HG03103 (cell line): ENCODE measurements at regions not wholly inside any gene's neighbourhood (a gene's known extent, or its start where the extent isn't known, plus 50 kb on each side); places are given as distances from the start of the nearest gene placed in this dataset.
"Not testable (repeated sequence)": the region's sequence is repeated elsewhere in the genome, so short reads cannot be mapped to it uniquely, and the experiment has no call there.

Source experiments
- ATAC-seq: cut with Tn5 transposase; IDR thresholded peaks from one replicate; pipeline ENCODE4 v1.9.1; 2021; ENCODE audit warnings: low read depth; ENCODE audit not compliant: unreplicated experiment

DNA sequence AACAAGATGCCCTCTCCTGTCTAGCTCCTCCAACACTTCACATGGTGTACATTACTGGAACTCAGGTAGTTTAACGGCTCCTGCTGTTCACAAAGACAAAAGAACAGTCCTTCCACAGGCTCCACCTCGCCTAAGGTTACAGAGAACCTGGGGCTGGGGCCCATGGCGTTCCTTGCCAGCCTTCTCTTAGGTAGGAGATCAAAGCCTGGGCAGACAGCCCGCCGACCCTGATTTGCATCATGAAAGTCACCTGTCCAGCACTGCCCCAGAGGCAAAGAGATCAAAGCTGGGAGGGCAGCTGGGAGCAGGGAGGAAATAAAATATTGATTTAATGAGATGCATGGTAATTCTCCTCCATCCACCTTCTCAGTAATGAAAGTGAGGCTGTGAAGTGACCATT is 115.0 kb upstream of the SLIT3 start:
- no peak for ATAC-seq

DNA sequence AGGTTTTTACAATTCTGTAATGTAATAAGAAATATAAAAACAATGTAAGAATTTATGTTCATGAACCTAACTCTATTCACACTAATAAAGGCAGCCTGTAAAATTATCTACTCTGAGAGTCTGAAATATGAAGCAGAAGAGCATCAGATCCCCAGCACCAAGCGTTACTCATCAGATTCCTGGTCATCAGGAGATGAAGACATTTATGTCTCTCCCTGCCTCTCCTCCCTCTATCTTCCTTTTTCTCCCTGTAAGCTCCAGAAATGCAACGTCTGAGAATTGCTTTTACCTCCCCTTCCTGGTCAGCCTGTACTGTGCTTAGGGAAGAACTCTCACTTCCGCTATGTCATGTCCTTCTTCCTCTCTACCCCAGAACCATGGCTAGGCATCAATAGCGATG is 114.4 kb upstream of the SLIT3 start:
- ATAC-seq: no peak

DNA sequence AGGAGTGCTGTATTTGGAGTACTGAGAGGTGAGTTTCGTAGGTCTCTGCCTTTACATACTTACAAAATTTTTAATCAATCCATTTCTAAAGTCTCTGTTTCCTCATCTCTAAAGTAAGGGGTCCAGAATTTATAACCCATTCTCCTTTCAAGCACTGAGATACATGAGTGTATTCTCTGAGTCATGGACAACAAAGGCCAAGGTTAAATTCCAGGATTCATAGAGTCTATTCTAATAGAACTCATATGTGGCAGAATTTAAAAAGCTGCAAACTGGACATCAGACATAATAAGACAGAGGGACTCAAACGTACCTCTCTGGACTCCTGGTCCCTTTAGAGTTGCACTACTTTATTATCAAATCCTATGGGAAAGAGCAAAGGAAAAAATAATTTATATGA is 112.5 kb upstream of the SLIT3 start:
- no peak for ATAC-seq

DNA sequence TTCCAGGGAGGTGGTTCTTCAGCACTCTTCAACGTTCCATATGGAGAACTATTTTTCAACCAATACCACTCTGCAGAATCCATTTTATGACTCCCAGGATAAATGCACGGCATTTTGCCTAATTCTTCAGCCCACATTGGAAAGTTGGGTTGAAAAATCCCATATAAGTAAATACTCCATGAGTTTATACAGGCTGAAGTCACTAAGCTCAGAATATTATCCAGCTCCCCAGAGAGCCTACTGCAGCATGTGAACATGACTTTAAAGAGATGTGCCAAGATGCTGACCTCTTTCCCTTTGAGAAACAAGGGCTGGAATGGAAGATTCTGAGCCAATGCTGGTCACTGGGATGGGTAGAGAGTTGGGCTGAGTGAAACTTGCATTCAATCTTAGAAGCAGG is 111.9 kb upstream of the SLIT3 start:
- ATAC-seq: no peak

DNA sequence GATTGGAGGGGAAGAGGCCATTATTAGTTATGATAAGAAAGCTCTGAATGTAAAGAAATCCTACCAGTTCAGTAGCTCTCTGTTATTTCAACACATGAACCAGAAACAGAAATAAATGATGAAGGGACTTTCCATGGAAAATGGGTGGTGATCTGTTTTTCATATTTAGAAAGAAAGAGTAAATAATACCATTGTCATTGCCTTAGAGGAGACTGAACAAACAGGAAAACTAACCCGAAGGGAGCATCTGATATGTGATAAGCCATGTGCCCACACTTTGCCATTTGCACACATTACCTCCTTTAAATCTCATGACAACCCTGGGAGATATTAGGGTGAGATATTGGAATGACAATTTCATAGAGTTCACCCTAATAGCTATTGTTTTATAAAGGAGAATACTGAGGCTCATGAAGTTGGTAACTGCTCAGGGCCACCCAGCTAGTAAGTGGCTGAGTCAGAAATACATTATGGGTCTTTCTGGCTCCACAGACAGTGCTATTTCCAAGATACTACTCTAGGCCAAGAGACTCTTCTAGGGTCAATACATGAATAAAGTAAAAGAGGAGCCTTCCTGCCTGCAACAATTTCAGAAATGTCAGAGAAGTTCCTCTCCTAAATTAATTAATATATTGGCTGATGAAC is 111.0 kb upstream of the SLIT3 start:
- ATAC-seq: no peak

DNA sequence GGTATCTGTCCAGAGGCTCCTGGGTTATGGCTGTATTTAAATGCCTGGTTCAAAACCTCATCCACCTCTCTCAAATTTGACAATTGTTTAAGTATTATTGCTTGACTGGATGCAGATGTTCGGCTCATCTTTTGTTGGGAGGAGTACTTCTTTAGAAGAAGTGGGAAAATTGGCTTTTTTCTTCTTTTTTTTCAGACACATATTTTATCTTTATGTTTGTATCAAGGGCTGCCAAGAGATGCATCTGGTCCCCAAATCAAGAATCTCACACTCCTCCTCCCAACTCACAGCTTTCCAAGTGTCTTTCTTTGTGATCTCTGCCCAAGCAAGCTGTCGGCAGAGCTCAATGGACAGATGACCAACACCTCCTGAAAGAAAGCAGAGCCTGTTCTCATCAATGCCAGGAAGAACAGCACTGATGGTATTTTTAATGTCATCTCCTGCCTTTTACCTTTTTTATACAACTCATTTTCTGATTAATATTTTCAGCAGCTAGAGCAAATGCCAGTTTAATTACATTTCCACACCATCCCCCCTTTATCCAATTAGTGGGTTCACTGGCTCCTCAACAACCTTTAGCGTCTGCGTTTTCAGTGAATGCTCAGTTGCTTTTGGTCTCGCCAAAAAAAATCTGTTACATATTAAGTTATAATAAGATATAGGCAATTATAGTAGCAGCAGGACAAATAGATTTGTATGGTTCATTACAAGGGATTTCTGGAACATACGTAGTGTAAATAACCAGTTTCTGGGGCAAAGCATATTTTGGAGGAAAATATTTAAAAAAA is 110.3 kb upstream of the SLIT3 start:
- ATAC-seq: no peak

DNA sequence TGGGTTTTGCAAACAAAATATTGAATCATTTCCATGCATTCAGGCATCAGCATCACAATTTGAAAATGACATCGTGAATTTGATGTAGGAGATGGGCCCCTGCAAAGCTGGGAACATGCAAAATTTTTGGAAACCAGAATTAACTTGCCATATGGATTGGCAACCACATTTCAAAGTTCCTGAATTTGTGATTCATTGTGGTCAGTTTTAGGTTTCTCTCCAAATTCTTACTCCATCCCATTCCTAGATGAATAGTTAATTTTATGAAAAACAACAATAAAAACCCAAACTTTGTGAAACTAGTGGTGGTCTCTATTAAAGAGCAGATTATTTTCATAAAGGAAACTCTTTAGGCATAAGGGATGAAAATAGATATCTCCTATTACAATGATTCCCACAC is 107.8 kb upstream of the SLIT3 start:
- no peak for ATAC-seq

DNA sequence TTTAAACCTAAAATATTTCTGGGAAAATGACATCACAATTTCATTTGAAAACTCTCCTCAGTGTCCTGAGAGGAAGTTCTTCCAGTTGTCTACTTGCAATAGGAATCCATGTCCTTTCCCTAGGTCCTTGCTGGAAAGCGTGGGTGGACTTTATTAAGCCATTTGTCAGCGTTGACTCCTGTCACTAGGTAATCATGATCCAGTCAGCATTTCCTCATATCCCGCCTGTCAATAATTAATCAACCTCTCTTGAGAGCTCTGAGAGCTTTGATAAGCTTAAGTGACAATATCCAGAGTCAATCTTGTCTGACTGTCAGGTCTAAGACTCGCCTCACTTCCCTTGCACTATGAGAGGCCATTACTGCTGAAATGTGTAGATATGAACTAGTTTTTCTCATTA is 107.2 kb upstream of the SLIT3 start:
- ATAC-seq: no peak

DNA sequence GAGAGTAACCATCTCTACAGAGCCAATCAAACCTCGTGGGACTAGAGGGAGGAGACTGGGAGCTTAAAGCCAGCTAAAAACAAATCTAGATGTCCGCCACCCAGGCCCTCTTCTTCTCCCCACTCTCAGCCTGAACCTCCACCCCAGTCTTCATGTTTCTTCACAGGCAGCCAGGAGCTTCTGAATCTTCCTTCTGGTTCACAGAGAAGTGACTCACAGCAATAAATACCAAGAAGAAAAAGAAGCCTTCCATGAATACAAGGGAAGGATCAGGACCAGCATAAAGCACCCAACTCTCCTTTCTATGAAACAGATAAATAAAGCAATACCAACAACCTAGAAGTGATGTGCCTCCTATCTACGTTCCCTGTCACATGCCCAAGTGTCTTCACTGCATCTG is 103.3 kb upstream of the SLIT3 start:
- ATAC-seq: no peak

DNA sequence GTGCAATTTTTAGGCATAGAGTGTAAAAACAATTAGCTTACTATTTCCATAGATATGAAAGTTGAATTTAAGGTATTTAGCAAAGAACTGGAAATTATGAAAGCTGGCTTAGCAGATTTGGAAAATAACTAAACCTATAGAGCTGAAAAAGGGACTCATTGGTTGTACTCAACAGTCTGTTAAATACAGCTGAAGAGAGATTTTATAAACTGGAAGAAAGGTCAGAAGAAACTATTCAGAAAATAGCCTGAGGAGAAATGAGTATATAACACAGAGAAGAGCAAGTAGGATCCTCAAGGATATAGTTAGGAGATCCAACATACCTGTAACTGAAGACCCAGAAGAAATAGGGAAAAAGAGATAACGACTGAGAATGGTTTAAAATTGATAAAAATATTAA is 97.6 kb upstream of the SLIT3 start:
- no peak for ATAC-seq

DNA sequence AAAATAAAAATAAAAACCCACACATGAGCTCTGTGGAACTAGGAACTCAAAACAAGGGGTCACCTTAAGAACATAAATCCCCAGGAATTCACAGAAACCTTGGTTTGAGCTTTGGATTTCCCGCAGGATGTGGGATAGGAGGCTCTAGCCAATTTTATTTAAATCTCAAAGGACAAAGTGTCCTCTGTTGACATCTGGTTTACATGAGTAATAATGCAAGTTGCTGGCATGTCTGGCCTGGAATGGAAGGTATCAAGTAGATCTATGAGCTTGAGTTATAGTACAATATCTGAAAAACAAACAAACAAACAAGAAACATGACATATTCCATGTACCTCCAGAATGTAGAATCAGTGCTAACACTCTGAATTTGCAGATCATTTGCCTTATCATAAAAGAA is 94.2 kb upstream of the SLIT3 start:
- no peak for ATAC-seq

DNA sequence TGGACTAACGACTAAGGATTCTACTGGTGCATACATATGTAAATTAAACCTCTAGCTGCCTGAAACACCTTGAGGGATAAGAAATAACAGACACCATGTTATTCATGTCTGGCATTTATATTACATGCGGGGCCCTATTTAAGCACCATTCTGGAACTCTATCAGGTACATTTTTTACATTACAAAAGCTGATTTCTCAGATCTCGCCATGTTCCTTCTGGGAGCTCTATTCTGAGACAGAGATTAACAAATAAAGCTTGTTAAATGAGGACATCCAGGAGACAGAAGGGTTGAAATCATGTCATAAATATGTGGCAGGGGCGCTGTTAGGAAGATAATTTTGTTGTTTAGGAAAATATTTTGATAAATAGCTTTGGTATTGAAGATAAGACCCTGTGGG is 93.4 kb upstream of the SLIT3 start:
- ATAC-seq: no peak

DNA sequence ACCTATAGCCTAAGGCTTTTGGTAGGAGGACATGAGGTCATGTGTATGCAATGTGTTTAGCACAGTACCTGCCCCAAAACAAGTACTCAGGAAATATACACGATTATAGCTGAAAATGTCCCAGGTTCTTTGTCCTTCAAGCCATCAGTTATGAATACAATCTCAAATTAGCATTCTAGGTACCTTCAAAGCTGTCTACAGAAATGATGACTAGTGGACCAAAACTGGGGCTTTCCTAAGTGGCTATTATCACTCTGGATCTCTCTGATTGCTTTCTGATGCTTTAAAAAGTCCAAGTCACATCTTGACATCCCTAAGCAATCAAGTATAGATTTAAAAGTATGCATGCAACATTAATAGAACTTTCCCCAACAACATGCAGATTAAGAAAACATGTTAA is 93.0 kb upstream of the SLIT3 start:
- no peak for ATAC-seq

DNA sequence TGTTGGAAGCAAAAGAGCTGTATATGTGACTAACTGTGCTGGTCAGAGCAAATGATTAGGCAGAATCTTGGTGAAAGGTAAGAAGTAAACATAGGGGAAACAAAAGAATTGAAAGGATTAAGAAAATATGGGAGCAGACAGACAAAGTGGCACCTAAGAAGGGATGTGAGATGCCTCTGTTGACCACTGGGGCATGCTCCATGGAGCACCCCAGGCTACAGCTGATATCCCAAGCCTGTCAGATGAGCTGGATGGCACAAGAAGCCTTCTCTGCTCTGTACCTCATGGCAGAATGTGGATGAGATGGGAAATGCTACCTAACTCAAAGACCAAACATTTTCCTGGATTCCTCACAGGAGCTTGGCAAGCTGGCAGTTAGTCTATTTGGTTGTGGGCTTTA is 89.3 kb upstream of the SLIT3 start:
- no peak for ATAC-seq

DNA sequence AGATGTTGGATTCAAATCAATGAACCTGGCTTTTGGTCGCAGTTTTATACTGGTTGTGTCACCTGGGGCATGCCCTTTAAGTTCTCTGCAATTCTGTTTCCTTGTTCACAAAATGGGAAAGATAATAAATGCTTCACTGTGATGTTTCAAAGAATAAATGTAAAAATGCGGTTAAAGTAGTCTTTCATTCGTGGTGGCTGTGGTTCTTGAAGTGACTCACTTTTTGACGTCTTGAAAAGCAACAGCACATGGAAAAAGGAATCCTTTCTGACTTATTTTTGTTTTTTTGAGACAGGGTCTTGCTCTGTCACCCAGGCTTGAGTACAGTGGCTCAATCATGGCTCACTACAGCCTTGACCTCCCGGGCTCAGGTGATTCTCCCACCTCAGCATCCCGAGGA is 88.4 kb upstream of the SLIT3 start:
- no peak for ATAC-seq

DNA sequence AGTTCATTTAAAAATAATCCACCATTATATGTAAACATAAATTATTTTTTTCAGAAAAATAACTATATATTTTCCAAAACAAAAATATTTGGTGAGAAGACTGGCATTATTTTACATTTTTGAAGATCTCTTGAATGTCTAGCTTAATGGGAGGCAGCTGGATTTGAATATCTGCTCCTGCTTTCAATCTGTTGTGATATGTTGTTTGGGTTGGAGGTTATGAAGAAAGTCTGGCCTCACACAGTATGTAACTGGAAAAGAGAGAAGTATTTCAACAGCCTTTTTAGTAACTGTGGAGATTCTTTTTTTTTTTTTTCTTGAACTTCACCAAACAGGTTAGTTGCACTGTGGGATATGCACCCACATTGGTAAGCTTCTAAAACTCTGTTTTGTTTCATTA is 84.7 kb upstream of the SLIT3 start:
- no peak for ATAC-seq

DNA sequence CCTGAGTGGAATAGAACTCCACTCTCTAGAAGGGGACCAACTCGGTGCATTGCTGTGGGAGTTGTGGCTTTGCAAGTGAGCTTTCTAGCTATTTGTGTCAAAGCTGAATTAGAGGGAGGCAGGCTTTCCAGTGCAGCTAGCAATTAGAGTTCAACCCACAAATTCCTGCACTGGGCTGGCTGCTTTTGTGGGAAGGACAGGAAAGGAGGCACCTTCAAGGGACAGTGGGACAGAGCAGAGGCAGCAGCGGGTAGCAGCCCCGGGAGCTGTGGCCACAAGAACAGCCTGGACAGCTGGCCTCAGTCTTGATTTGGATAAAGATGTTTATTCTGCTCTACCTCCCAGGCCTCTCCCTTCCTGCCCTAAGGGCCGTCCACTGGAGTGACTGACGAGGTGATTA is 83.7 kb upstream of the SLIT3 start:
- ATAC-seq: no peak

DNA sequence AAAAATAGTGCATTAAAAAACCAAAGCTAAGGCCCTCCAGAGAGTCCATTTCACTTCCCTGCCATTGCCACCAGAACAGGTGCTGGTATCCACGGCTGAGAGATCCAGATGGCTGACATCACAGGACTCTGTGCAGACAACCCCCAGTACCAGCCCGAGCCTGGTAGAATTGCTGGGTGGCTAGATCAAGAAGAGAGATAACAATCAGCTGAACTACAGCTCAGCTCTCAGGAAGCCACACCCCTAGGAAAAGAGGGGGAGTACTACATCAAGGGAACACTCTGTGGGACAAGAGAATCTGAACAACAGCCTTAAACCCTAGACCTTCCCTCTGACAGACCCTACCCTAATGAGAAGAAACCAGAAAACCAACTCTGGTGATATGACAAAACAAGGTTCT is 73.8 kb upstream of the SLIT3 start:
- ATAC-seq: no peak

DNA sequence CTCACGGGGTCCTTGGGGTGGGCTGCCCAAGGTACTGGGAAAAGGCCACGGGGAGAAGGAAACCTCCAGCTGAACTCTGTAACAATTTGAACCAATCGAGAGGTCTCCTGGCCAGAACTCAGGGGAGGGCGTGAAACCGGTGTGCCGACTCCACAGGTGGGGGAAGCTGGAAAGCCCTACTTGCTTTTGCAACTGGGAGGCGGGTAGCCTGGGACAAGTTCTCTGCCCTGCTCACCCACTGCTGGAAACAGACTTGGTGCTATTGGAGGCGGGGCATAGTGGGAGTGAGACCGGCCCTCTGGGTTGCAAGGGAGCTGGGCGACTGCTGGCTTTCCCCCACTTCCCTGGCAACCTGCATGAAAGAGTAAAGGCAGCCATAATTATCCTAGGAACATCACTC is 73.2 kb upstream of the SLIT3 start:
- no peak for ATAC-seq

DNA sequence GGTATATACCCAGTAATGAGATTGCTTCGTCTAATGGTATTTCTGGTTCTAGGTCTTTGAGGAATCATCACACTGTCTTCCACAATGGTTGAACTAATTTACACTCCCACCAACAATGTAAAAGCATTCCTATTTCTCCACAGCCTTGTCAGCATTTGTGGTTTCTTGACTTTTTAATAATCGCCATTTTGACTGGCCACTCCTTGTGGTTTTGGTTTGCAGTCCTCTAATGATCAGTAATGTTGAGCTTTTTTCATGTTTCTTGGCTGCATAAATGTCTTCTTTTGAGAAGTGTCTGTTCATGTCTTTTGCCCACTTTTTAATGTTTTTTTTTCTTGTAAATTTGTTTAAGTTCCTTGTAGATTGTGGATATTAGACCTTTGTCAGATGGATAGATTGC is 70.9 kb upstream of the SLIT3 start:
- ATAC-seq: not testable (repeated sequence)

DNA sequence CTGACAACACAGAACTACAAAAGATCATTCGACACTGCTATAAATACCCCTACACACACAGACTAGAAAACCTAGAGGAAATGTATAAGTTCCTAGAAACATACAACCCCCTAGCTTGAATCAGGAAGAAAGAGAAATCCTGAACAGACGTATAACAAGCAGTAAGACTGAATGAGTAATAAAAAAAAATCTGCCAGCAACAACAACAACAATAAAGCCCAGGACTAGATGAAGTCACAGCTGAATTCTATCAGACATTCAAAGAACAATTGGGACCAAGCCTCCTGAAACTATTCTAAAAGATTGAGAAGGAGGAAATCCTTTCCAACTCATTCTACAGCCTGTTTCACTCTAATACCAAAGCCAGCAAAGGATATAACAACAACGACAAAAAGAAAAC is 68.2 kb upstream of the SLIT3 start:
- ATAC-seq: no peak

DNA sequence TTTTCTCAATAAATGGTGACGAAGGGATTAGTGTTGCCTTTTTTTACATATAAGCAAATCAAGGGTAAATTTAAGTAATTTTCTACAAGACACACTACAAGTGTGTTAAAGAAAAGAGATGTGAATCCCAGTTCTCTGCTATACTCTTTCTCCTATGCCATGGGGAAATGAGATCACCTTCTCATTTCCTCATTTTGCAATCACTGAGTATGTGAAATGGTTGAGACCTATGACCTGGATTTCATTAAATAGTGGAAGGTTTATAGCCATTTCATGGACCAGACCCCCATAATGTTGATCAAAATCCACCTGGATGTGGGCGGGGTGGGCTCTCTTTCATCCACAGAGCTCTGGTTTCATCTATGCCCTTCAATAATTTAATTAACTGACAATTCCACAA is 66.9 kb upstream of the SLIT3 start:
- no peak for ATAC-seq

DNA sequence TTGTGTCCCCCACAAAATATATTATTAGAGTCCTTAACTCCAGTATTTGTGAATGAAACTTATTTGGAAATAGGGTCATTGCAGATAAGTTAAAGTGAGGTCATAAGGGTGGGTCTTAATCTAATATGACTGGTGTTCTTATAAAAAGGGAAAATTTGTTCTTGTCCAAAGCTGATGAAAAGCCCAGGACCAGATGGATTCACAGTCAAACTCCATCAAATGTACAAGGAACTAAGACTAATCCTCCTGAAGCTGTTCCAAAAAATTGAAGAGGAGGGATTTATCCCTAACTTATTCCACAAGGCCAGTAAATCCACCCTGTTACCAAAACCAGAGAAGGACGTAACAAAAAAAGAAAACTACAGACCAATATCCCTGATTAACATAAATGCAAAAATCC is 56.4 kb upstream of the SLIT3 start:
- ATAC-seq: no peak
